WTC11 (cell line): ENCODE measurements at regions not wholly inside any gene's neighbourhood (a gene's known extent, or its start where the extent isn't known, plus 50 kb on each side); places are given as distances from the start of the nearest gene placed in this dataset.

Source experiments
- CREB1 ChIP-seq: sonication (generic); formaldehyde crosslinking; IDR thresholded peaks from 2 replicates; pipeline ENCODE4 v1.8.0; 2023; ENCODE audit warnings: mild to moderate bottlenecking, missing genetic modification reagents
- ZNF121 ChIP-seq: sonication (generic); formaldehyde crosslinking; IDR thresholded peaks from 2 replicates; pipeline ENCODE4 v1.8.0; 2023; ENCODE audit warnings: missing genetic modification reagents
- TF ChIP-seq, protein P1 (sequence below): fragments of 200-600 bp; IDR thresholded peaks from 2 replicates; pipeline ENCODE4 v1.8.0; 2022; ENCODE audit warnings: antibody characterized with exemption
- TF ChIP-seq, protein P2 (sequence below): sonication (generic); formaldehyde crosslinking; conservative IDR thresholded peaks from 2 replicates; pipeline ENCODE4 v1.8.1; 2022; ENCODE audit warnings: mild to moderate bottlenecking, missing genetic modification reagents

DNA sequence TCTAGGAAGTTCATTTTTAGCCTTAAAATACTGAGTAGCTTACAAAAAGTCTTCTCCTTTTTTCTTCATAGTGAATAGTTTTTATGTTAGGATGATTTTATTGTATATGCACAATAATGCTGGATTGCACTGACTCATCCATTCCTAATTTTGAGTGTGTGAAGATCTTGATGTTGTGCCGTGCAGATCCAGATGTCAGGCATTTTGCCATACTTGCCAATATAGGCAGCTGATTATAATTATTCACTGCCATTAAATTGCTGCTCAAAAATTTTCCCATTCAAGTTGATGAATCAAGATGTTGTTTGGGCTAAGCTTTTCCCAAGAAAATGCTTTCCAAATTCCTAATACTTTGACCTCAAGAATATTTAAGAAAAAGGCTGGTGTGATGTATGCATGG is 218.3 kb downstream of the AHR start:
- TF ChIP-seq, protein P1, sequence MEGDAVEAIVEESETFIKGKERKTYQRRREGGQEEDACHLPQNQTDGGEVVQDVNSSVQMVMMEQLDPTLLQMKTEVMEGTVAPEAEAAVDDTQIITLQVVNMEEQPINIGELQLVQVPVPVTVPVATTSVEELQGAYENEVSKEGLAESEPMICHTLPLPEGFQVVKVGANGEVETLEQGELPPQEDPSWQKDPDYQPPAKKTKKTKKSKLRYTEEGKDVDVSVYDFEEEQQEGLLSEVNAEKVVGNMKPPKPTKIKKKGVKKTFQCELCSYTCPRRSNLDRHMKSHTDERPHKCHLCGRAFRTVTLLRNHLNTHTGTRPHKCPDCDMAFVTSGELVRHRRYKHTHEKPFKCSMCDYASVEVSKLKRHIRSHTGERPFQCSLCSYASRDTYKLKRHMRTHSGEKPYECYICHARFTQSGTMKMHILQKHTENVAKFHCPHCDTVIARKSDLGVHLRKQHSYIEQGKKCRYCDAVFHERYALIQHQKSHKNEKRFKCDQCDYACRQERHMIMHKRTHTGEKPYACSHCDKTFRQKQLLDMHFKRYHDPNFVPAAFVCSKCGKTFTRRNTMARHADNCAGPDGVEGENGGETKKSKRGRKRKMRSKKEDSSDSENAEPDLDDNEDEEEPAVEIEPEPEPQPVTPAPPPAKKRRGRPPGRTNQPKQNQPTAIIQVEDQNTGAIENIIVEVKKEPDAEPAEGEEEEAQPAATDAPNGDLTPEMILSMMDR, result no peak
- TF ChIP-seq, protein P2, sequence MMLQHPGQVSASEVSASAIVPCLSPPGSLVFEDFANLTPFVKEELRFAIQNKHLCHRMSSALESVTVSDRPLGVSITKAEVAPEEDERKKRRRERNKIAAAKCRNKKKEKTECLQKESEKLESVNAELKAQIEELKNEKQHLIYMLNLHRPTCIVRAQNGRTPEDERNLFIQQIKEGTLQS (CRISPR knock-in tag), result no peak
- no peak for TF ChIP-seq ZNF121 (CRISPR knock-in tag)
- no peak for TF ChIP-seq CREB1
